Daoy (cell line): ENCODE measurements at regions not wholly inside any gene's neighbourhood (a gene's known extent, or its start where the extent isn't known, plus 50 kb on each side); places are given as distances from the start of the nearest gene placed in this dataset.

Experiments
- DNase-seq: peaks from one replicate; pipeline ENCODE4 v3.0.0-alpha.2; 2015; ENCODE audit warnings: low read depth

GRCh38 chr6:168157272-168158212 is 78.5 kb upstream of the FRMD1 start:
- DNase-seq, result peak; percentile 71

GRCh38 chr6:168156742-168157265 is 77.8 kb upstream of the FRMD1 start:
- DNase-seq, result no peak

- DNase-seq, result no peak
These were observed 77.1 kb upstream of the FRMD1 start for GRCh38 chr6:168155821-168156741.

- peak; percentile 42 for DNase-seq
These were observed 76.2 kb upstream of the FRMD1 start for GRCh38 chr6:168155193-168155592.

- DNase-seq, result no peak
These were observed 75.4 kb upstream of the FRMD1 start for GRCh38 chr6:168154263-168154917.

- no peak for DNase-seq
These were observed 74.5 kb upstream of the FRMD1 start for GRCh38 chr6:168153553-168153952.

- DNase-seq, result no peak
These were observed 74.0 kb upstream of the FRMD1 start for GRCh38 chr6:168152980-168153379.

- DNase-seq, result no peak
These were observed 73.4 kb upstream of the FRMD1 start for GRCh38 chr6:168152306-168152963.

GRCh38 chr6:168150551-168151320 is 71.7 kb upstream of the FRMD1 start:
- no peak for DNase-seq

GRCh38 chr6:168149015-168149414 is 70.0 kb upstream of the FRMD1 start:
- no peak for DNase-seq

- DNase-seq, result no peak
These were observed 69.3 kb upstream of the FRMD1 start for GRCh38 chr6:168148231-168148849.

- no peak for DNase-seq
These were observed 68.3 kb upstream of the FRMD1 start for GRCh38 chr6:168147205-168147738.

- no peak for DNase-seq
These were observed 67.0 kb upstream of the FRMD1 start for GRCh38 chr6:168145747-168146596.

GRCh38 chr6:168139121-168139520 is 60.1 kb upstream of the FRMD1 start:
- no peak for DNase-seq

GRCh38 chr6:168138436-168138835 is 59.4 kb upstream of the FRMD1 start:
- no peak for DNase-seq

- DNase-seq, result no peak
These were observed 58.0 kb upstream of the FRMD1 start for GRCh38 chr6:168137024-168137423.

- no peak for DNase-seq
These were observed 57.6 kb upstream of the FRMD1 start for GRCh38 chr6:168136622-168137021.

- no peak for DNase-seq
These were observed 57.0 kb upstream of the FRMD1 start for GRCh38 chr6:168136001-168136400.
